GM19328 (cell line): ENCODE measurements at regions not wholly inside any gene's neighbourhood (a gene's known extent, or its start where the extent isn't known, plus 50 kb on each side); places are given as distances from the start of the nearest gene placed in this dataset.
"Not testable (repeated sequence)": the region's sequence is repeated elsewhere in the genome, so short reads cannot be mapped to it uniquely, and the experiment has no call there.

Experiments used
- ATAC-seq: cut with Tn5 transposase; IDR thresholded peaks from one replicate; pipeline ENCODE4 v1.9.1; 2021; ENCODE audit warnings: mild to moderate bottlenecking, moderate library complexity; ENCODE audit not compliant: unreplicated experiment

- ATAC-seq: no peak
These were observed 232.2 kb downstream of the DLEU7 start for GRCh38 chr13:50611117-50611781.

GRCh38 chr13:50612717-50613116 is 230.8 kb downstream of the DLEU7 start:
- ATAC-seq: no peak

GRCh38 chr13:50613356-50613831 is 230.1 kb downstream of the DLEU7 start:
- ATAC-seq: no peak

- ATAC-seq: no peak
These were observed 228.3 kb downstream of the DLEU7 start for GRCh38 chr13:50615234-50615633.

- ATAC-seq: no peak
These were observed 227.4 kb downstream of the DLEU7 start for GRCh38 chr13:50616101-50616500.

GRCh38 chr13:50617134-50617721 is 226.3 kb downstream of the DLEU7 start:
- no peak for ATAC-seq

- no peak for ATAC-seq
These were observed 225.3 kb downstream of the DLEU7 start for GRCh38 chr13:50618206-50618605.

GRCh38 chr13:50626101-50626547 is 217.4 kb downstream of the DLEU7 start:
- no peak for ATAC-seq

GRCh38 chr13:50627111-50627510 is 216.4 kb downstream of the DLEU7 start:
- ATAC-seq: no peak

- not testable (repeated sequence) for ATAC-seq
These were observed 215.0 kb downstream of the DLEU7 start for GRCh38 chr13:50628512-50628911.

GRCh38 chr13:50629497-50629896 is 214.0 kb downstream of the DLEU7 start:
- ATAC-seq: no peak

GRCh38 chr13:50629966-50630365 is 213.5 kb downstream of the DLEU7 start:
- ATAC-seq: no peak

- no peak for ATAC-seq
These were observed 212.5 kb downstream of the DLEU7 start for GRCh38 chr13:50631041-50631440.

GRCh38 chr13:50634339-50634738 is 209.2 kb downstream of the DLEU7 start:
- no peak for ATAC-seq

- peak; percentile 39 for ATAC-seq
These were observed 208.0 kb downstream of the DLEU7 start for GRCh38 chr13:50635504-50635903.

GRCh38 chr13:50636007-50636704 is 207.3 kb downstream of the DLEU7 start:
- ATAC-seq: peak; percentile 86

- no peak for ATAC-seq
These were observed 200.4 kb downstream of the DLEU7 start for GRCh38 chr13:50643060-50643459.

GRCh38 chr13:50644081-50644871 is 199.2 kb downstream of the DLEU7 start:
- ATAC-seq: no peak

GRCh38 chr13:50645092-50645491 is 198.4 kb downstream of the DLEU7 start:
- no peak for ATAC-seq

GRCh38 chr13:50646070-50646469 is 197.4 kb downstream of the DLEU7 start:
- ATAC-seq: no peak

GRCh38 chr13:50649211-50649610 is 194.3 kb downstream of the DLEU7 start:
- ATAC-seq: no peak
